HG02884 (cell line): ENCODE measurements at regions not wholly inside any gene's neighbourhood (a gene's known extent, or its start where the extent isn't known, plus 50 kb on each side); places are given as distances from the start of the nearest gene placed in this dataset.

Source experiments
- ATAC-seq: cut with Tn5 transposase; IDR thresholded peaks from one replicate; pipeline ENCODE4 v1.9.1; 2021; ENCODE audit warnings: mild to moderate bottlenecking, moderate library complexity; ENCODE audit not compliant: unreplicated experiment

DNA sequence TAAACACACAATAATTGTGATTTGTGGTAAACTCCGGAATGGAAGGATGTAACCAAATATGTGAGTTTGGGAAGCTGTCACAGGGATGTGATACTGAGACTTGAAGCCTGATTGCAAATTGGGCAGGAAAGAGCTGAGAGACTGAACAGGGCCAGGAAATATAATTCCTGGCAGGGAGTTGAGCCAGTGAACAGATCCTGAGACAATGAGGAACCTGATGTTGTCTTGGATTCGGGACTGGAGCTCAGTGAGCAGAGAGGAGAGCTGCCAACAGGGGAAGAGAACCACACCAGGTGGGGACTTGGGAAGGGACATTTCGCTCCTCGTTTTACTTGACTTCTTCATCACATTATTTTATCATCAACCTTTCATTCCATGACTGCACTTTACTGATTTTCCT lies 386.0 kb downstream of the TLL1 start:
- ATAC-seq, result no peak

DNA sequence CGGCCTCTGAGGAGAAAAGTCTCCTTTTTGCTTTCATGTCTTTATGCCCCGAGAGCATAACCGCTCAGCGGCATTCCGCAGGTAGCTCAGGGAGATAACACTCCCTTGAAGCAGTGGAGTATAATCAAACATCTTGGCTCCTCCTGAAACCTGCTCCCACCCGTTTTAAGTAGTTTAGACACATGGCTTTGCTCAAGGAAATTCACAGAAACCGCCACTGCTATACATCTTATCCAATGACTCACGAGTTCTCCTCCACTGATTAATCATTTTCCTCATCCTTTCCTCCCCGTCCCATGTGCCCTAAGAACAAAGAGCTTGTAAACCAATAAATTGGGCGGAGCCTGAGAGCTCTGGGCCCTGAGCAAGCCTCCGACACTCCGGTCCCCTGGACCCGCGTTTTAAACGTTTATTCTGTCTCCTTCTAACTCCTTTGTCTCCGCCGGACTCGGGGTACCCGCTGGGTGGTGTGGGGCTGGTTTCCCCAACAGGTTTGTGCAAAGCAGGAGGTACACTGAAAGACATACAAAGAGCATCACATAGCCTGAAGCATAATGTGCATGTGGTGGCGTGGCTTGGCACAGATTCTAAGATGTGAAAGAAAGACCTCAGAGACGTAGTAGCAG lies 401.2 kb downstream of the TLL1 start:
- ATAC-seq, result no peak

DNA sequence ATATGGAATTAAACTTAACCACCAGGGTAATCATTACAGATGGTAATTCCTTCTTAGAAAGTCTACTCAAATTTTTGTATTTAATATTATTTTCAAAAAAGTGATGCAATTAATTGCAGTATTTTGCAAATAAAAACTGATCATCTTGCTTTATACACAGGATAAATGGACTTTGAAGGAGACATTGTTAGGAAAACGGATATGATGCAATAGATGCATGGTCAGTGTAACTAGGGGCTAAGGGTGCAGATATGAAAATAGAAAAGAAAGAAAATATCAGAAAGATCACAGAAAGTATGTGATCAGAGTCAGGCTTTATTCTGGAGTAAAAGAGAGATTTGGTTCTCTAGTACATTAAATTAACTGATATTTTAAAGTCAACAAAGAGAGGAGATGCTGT lies 401.7 kb downstream of the TLL1 start:
- no peak for ATAC-seq

DNA sequence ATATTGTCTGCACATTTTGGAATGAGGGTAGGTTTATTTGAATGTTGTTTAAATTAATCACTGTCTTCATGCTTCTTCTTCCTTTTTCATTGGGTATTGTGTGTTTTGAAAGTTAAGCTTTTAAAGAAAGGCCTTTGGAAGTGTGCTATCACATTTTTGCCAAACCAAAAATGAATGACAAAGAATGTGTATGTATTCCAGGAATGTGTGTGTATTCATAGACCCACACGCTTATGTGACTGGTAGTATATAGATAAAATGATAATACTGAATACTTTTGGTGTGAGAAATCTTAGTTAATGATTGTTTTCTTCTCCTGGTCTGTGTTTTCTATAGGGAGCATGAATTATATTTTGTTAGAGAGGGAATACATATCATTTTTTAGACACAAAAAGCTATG lies 404.4 kb downstream of the TLL1 start:
- no peak for ATAC-seq

DNA sequence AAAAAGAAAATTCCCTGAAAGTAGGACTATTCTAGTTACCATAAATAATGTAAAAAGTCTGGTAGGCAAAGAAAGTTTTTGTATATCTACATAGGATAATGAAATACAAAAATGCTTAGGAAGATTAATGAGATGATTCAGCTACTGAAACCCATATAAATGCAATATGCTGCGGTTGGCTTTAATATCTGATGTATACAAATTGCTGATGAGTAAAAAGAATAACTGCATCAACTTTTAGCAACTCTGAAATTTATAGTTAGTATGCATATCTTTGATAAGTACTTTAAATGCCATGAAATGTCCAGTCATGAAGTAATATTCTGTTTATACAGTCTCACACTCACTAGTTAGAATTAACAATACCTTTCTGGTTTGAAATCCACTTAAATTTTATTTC lies 404.8 kb downstream of the TLL1 start:
- no peak for ATAC-seq

DNA sequence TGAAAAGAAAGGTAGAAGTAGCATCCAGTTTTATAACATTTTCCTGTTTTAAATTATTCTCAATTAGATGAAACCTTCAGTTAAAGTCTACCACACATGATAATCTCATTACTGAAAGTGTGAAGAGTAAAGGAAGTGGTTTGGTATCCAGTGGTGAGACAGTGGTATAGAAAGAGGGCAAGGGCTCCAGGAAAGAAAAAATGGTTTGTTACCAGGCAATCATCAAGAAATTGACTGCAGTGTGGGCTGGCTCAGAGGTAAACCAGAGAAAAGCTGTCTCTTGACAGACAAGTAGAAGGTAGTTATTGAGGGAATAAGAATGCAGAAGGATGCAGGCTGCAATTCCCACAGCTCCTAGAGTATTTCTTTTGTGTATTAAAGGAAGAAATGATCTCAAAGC lies 406.2 kb downstream of the TLL1 start:
- ATAC-seq, result no peak

DNA sequence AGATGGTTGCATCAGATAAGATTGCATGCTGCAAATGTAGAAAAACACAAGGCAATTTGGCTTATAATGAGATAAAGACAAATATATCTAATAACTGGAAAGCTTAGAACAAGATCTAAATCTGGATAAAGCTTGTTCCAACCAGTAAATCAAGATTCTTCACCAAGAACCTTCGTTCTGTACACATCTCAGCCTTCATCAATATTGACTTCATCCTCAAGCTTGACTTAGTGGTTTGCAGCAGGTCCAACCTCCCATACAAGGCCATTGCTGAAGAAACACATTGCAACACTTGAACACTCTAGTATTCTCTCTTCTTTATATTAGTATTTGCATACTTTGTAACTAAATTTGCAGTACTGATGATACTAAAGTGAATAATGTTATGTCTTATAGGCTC lies 407.6 kb downstream of the TLL1 start:
- no peak for ATAC-seq

DNA sequence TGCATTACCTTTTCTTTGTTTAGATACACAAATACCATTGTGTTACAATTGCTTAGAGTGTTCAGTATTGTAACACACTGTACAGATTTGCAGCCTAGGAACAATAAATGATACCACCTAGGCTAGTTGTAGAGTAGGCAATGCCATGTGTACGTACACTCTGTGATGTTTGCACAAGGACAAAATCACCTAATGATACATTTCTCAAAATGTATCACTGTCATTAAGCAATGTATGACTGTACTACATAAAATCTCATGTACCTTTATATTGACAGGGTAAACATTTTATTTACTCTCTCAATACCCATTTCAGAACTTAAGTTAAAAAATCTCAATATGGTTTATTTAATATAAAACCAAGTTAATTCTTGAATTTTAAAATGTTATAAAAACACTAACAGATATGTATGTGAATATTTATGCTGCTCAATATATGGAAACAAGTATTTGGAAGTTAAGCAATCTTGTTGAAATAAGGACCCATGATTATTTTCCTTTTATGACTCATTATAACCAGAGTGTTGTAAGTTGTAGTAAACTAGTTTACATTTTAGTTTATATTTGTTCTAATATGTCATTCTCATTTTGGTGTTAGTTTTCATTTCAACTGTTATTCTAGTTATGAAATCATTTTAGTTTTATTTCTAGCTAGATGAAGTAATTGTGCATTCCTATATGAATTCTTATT lies 409.2 kb downstream of the TLL1 start:
- no peak for ATAC-seq

DNA sequence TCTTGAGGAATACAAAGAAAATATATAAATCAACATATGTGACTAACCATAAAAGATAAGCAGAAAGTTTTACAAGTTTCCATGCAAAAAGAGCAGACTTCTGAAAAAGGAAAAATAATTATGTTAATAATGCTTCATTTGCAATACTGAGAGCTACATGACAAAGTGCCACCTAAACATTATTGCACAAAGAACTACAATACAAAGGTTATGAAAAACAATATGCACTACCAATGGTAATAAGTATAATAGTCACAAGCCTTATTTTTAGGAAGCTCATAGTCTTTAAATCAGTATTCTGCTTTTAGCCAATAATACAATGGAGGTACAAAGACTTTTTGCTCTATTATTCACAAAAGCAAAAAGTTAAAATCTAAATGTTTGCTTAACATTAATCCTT lies 411.2 kb downstream of the TLL1 start:
- ATAC-seq, result no peak

DNA sequence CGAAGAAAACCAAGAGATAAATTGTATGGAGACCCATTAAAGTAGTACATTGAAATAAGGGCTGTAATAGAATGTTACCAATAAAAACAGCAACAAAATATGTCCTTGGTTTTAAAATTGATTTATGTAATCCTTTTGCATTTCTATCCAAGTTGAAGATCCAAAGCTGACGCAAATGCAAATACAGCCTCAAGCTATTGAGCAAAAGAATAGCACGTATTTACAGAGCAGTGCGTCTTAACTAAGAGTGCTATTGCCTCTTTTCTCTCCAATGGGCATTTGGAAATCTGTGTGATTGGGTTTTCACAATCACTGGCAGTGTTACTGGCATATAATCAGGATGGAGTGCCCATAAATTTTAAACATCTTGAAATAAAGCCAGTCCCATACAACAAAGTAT lies 417.4 kb downstream of the TLL1 start:
- no peak for ATAC-seq

DNA sequence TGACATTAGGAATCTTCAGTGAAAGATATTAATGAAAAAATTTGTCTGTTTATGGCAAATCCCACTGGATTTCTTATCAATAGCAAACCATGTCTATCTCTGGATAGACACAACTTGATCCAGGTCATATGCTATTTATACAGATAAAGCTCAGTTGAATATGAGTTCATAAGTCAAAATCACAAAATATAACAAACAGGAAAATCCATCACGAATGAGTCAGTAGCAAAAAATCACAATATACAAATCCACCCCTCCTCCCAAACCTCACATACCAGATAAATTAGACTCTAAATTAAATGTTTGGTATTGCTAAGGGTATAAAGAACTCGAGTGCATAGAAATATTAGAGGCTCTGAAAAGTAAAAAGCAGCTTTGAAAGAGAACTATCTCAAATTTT lies 420.5 kb downstream of the TLL1 start:
- no peak for ATAC-seq

DNA sequence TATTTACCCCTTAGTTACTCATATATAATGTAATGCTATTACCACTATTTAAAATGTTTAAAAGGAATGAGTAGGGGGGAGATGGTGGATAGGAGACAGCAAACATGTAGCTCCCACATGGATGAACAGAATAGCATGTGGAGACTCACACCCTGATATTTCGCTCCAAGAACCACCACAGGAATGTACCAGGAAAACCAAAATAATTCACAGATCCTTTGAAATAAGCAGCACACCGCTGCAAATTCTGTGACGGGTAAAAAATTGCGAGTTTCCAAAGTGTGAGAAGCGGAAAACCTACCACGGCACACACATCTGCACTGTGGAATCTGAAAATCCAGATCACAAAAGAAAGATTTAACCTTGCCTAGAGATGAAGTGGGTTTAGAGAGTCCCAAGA lies 428.2 kb downstream of the TLL1 start:
- ATAC-seq, result no peak

DNA sequence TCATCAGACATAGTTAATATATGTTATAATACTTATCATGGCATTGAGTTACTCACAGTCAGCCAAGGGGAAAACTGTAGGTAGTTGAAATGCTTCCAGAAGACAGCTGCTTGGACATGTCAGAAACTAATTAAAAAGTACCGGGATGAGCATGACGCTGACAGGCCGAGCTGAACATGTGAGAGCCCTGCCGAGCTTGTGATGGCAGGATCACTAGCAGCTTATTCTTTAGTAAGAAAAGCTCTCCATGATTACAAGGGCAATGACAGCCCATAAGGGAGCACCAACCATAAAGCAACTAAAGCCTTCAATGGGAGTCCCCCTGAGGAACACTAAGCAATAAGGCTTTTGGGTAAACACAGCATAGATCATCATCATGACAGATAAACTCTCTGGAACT lies 435.6 kb downstream of the TLL1 start:
- no peak for ATAC-seq

DNA sequence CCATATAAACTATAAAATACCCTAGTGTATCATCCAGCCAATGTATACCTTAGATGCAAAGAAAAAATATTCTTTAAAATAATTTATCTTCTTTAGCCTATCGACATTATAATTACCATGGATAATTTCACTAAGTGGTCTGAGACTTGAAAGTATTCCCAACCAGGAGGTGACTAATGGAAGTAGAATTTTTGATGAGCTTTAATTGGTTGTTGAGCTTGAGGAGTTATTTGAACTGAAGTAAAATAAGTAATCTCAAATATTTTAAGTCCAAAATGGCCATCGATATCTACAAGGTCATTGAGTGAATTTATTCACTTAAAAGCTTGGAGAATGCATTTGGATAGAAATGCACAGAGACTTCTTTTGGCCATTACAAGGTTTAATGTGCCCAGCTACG lies 436.2 kb downstream of the TLL1 start:
- ATAC-seq, result no peak

DNA sequence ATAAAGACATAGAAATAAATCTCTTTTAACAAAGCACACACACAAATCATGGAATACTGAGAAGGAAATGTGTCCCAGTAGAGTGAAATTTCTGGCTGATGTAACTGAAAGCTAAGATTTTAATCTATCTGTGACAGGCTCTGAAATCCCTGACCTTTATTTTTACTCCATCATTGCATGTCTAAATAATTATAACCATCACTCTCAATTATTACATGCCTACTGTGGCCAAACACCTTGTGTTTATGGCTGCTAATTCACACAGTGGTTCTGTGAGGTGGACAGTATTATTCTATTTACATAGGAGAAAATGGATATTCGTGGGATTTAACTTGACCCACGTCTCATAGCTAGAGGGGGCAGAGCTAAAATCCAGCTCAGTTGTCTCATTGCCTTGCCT lies 438.1 kb downstream of the TLL1 start:
- ATAC-seq, result no peak

DNA sequence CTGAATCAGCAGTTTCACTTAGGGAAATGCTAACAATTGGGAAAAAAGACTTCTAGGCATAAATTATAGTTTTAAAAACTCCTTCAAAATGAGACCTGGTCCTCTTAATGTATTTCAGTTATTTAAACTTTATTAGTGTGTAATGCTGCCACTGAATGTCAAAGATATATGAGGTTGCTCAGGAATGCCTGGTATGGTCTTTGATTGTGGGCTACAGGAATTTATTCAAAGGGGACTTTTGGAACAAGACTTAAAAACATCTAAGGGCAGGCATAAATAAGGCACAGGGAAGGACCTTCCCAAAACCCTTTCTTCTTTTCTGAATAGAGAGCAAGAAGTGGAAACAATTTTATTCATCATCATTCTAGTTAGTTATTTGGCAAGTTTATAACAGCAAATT lies 439.1 kb downstream of the TLL1 start:
- ATAC-seq, result no peak

DNA sequence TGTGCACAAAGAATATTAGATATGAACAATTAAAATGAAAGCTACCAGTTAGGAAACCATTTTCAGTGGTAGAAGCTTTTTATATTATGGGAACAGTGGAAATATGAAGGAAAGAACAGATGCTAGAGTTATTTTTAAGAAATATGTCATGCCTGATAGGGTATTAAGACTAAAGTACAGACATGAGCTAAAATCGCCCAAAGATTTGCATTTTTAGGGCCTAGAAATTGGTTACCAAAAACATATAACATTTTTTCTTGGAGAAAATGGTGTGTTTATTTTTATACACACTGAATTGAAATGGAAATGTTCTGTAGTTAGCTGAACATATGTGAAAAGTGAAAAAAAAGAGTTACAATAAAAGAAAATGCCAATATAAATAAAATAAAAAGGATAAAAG lies 441.9 kb downstream of the TLL1 start:
- ATAC-seq, result no peak

DNA sequence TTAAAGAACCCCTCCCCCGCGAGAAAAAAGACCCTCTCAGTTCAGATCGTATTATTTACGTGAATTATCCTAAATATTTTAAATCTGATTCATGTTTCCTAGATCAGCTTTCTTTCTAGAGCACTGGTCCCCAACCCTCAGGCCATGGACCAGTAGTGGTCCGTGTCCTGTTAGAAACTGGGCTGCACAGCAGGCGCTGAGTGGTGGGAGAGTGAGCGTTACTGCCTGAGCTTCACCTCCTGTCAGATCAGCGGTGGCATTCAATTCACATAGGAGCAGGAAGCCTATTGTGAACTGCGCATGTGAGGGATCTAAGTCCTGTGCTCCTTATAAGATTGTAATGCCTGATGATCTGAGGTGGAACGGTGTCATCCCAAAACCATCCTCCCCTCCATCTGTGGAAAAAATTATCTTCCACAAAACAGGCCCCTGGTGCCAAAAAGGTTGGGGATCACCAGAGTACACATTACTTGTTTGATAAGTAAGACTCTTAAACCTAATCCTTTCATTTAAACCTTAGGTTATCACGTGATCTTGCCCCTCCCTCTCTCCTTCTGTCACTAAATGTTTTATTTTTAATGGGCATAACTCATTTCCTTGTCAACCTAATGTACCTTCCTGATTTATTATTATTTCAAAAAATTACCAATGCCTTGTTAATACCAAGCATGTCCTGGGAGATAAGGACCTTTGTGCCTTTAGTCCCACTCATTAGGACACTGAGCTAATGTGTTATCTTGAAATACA lies 442.9 kb downstream of the TLL1 start:
- no peak for ATAC-seq

DNA sequence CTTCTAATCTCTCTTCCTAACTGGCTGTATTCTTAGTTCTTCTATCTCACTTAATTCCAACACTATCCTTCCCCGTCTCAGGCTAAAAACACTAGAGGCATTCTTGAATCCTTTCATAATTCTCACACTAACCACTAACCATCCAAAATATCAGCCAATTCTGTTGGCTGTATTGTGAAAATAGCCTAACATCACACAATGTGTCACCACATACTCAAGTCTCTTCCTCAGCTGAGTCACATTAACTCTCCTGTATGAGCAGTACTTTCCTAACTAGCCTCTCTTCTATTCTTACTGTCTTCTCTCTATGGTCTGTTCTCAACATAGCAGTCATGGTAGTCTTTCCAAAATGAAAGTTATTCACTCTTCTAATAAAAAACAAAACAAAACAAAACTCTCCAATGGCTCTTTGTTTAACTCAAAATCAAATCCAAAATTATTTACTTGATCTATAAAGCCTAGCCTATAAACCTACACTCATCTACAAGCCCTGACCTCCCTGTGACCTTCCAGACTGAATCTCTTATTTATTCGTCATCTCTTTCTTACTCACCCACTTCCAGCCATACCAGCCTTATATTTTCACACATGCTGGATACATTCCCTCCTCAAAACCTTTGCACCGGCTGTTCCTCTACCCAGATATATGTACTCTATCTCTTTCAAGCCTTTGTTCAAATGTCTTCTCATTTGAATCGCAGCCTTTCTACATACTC lies 445.9 kb downstream of the TLL1 start:
- no peak for ATAC-seq

DNA sequence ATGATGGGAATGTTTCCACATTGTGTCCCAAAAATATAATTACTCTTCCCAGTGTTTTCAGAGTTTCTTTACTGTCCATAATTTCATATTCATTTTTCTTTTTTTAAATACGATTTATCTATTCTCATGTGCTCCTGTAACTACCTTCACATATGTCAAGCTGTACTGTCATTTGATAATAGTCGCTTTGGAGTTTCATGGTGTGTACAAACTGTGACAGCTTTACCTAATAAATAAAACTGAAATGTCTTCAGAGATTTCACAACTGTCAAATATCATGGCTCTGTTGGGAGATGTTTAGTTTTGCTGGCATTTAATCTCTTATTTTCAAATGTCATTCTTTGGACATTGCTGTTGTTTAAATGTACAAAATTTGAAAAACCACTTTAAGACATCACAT lies 450.2 kb downstream of the TLL1 start:
- ATAC-seq, result no peak

DNA sequence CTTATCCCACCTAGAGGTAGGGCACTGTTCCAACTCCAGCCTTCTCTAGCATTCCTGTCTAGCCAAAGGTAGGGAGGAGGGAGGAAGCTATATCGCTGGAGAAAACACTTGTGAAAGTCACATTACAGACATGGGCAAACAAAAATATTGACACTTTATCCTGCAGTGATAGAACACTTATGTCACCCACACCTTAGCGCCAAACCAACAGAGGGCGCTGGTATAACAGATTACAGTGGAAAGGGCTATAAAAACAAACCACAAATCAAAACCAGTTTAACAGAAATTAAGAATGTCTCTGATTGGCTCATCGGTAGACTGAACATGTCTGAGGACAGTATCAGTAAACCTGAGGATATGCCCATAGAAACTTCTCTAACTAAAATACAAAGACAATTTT lies 451.3 kb downstream of the TLL1 start:
- no peak for ATAC-seq
